LNCAP (cell line): ENCODE measurements at regions not wholly inside any gene's neighbourhood (a gene's known extent, or its start where the extent isn't known, plus 50 kb on each side); places are given as distances from the start of the nearest gene placed in this dataset.

Experiments
- TF ChIP-seq, protein P1 (sequence below): fragments of 450-650 bp; IDR thresholded peaks from 2 replicates; pipeline ENCODE4 v1.5.1; 2017; ENCODE audit warnings: mild to moderate bottlenecking

- TF ChIP-seq, protein P1, sequence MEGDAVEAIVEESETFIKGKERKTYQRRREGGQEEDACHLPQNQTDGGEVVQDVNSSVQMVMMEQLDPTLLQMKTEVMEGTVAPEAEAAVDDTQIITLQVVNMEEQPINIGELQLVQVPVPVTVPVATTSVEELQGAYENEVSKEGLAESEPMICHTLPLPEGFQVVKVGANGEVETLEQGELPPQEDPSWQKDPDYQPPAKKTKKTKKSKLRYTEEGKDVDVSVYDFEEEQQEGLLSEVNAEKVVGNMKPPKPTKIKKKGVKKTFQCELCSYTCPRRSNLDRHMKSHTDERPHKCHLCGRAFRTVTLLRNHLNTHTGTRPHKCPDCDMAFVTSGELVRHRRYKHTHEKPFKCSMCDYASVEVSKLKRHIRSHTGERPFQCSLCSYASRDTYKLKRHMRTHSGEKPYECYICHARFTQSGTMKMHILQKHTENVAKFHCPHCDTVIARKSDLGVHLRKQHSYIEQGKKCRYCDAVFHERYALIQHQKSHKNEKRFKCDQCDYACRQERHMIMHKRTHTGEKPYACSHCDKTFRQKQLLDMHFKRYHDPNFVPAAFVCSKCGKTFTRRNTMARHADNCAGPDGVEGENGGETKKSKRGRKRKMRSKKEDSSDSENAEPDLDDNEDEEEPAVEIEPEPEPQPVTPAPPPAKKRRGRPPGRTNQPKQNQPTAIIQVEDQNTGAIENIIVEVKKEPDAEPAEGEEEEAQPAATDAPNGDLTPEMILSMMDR = no peak
Observed at GRCh38 chr13:90311929-90312328, 1035.6 kb upstream of the MIR17HG start.

DNA sequence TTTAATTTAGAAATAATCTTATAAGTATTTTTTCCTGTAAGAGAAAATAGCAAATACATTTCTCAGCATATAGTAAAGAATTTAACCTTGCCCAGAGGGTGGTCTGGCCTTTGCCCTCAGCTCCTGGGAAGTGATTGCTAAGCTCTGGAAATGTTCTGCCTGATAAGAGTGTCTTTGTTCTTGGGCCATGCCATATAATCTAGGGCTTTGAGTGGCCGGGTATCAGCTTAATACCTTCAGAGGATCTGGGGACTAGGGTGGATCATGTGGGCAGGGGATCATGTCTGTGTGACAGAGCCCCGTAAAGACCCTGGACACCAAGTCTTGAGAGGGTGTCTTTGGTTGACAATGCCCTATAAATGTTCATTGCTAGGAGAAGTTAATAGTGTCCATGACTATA, 1032.4 kb upstream of the MIR17HG start:
- TF ChIP-seq, protein P1 = no peak

DNA sequence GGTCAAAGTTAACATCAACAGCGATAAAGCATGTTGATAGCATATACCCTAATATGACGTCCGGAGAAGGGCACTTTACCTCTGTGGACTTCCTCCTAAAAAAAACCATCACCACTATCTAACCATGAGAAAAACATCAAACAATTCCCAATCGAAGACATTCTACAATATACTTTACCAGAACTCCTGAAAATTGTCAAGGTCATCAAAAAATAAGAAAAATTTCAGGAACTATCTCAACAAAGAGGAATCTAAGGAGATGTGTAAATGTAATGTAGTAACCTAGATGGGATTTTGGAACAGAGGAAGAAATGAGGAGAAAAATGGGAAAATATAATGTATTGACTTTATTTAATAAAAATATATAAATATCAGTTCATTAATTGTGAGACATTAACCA, 1026.8 kb upstream of the MIR17HG start:
- TF ChIP-seq, protein P1 = no peak

DNA sequence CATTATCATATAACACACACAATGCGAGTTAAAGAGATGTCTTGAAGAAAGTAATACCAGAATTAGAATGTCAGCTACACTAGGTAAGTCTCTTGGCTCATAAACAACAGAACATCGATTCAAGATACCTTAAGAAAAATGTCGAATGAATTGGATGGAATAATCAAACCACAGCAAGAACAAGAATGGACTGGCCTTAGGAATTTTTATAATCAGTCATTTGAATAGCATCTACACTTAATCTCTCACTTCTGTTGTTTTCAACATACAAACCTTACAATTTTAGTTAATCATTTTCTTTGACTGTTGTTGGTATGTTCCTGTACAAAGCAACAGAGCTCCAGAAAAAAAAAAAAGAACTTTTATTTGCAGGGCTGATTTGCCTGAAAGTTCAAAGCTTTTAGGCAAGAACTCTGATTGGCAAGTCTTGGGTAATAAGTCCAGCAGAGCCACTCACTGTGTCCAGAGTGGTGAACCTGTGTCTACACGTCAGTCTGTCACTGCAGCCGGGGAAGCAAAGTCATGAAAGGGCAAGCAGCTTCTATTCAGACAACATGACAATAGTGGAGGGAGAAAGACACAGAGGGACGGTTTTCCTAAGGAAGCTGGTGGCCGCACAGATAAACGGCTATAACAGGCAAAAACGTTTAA, 1026.1 kb upstream of the MIR17HG start:
- TF ChIP-seq, protein P1 = no peak

DNA sequence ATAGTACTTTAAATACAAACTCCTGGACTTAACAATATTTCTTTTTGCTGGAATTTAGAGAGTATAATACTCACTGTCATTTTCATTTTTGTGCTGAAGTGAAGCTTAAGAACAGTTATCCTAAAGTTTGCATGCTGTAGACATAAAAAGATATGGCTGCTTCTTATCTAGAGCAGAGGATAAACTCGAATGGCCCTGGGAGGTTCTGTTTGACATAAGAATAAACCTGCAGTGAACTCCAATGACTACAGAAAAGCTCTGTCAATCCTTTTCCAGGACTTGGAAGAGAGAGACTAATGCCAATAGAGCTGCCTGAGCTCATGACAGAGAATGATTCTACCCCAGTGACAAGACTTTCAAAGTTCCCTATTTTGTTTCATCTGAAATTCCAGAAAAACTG, 1017.8 kb upstream of the MIR17HG start:
- TF ChIP-seq, protein P1 = no peak

GRCh38 chr13:90331974-90332373, 1015.5 kb upstream of the MIR17HG start:
- TF ChIP-seq, protein P1 = no peak

GRCh38 chr13:90336507-90336906, 1011.0 kb upstream of the MIR17HG start:
- TF ChIP-seq, protein P1 = no peak

DNA sequence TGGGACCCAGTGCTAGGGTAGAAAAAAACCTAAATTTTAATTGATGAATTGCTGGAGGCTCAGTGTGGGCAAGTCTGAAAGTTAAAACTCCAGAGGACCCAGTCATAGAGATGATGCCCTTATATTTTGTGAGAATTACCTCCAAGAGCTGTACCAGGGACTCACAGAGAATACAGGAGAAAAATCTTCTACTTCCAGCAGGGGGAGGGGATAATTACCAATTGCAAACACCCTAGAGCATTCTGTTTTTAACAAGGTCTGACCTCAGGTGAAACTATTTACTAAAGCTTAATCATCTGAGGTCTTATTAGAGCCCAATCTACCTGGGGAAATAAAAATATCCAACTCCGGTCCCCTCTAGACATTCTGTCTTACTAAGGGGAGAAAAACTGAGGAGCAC, 994.7 kb upstream of the MIR17HG start:
- TF ChIP-seq, protein P1 = no peak
